Amniotic epithelial cell (primary cell): ENCODE measurements at regions not wholly inside any gene's neighbourhood (a gene's known extent, or its start where the extent isn't known, plus 50 kb on each side); places are given as distances from the start of the nearest gene placed in this dataset.
A peak's percentile ranks its signal among the peaks of the same experiment; 100 is the strongest.

Source experiments
- DNase-seq: peaks from one replicate; pipeline ENCODE4 v3.0.0-alpha.2; 2010; ENCODE audit warnings: low read depth

DNA sequence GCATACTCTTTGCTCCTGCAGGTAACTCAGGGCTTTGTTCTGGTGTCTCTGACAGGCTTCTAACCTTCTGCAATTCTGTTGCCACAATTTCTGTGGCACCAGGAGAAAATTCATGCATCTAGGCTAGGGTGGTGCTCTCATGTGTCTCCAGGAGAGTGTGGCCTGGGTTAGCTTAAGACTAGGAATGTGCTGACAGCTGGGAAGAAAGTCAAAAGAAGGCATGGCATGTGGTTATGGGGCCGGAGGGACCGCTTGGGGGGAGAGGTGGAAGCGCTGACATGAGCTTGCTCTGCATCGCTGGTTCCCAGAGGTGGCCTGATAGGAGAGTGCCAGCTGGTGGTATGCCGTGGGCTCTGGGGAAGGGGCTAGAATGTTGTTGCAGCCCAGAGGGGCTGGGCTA is 173.3 kb upstream of the TNP1 start:
- DNase-seq, result no peak

DNA sequence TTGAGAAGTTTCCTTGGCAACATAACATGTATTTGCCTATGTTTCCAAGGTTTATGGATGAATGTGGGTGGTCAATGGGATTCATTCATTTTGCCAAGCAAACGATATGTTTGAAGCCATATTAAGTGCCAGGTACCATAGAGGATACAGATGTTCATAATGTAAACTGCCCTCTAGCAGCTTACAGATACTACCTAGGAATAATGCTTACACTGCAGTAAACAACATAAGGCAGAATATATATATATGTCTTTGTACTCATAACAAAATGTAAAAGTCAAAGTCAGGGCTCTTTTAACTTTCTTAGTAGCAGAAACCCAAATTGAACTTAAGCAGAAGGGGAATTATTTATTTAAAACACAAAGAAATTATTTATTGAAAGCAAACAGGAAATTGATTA is 171.6 kb upstream of the TNP1 start:
- no peak for DNase-seq

GRCh38 chr2:217030081-217030480 is 170.2 kb upstream of the TNP1 start:
- DNase-seq, result no peak

- DNase-seq, result no peak
Measured at GRCh38 chr2:217028128-217028527, 168.3 kb upstream of the TNP1 start.

DNA sequence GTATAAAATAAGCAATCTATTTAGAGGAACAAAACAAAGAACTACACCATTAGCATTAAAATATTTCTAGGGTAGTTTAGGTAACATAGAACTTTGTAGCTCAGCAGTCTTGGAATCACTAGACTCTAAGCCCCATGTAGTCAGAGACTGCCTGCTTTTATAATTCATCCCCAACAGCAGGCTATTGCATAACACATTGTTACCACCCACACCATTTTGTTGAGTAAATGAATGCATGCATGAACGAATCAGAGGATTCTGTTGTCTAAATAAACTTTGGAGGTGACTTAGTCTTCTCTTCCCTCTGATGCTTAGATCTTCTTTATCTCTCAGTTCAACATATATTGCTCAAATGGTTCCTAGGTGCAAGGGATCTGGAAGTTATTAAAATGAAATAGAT is 167.6 kb upstream of the TNP1 start:
- DNase-seq, result peak; percentile 1

GRCh38 chr2:217026569-217026968 is 166.7 kb upstream of the TNP1 start:
- DNase-seq, result no peak

DNA sequence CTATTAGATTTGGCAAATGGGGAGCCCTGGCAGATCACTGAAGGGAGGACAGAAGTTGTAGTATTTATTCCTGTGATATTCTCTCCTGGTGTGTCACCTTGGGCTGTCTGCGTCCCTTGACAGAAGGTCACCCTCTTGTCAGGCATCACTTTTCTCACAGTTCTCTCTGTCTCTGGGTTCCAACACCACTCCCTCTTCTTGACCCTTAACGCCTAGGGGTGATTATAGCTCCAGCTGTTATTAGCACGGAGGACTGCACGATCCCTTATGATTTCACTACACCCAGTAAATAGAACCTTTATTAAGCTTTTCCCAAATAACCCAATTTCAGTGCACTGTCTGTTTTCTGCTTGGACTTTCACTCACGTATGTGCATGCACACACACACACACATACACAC is 166.3 kb upstream of the TNP1 start:
- DNase-seq, result no peak

GRCh38 chr2:217023611-217024010 is 163.7 kb upstream of the TNP1 start:
- DNase-seq, result no peak

GRCh38 chr2:217017456-217018252 is 157.8 kb upstream of the TNP1 start:
- DNase-seq, result no peak

DNA sequence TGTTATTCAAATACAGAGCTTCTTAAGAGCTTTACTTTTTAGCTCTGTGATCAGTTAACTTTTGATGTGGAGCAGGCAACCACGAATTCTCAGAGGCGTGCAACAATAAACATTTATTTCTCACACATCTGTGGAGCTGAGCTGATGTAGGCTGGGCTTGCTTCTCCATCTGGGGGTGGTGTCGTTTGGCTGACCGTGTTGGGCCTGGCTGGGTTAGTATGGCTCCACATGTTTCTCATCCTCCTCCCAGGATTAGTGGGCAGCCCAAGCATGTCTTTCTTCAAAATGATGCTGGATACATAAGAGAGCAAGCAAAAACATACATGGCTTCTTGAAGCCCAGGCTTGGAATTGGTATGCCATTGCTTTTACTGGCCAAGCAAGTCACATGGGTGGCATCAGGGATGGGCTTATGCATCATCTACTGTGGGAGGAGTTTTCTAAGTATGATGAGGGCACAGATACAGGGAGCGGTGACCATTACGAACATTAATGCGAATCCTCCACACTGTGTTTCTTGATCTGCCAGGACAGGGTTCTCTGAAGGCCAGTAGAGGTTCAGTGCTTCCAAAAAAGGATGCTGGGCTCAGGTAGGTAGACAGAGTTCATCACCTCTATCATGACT is 157.0 kb upstream of the TNP1 start:
- no peak for DNase-seq

DNA sequence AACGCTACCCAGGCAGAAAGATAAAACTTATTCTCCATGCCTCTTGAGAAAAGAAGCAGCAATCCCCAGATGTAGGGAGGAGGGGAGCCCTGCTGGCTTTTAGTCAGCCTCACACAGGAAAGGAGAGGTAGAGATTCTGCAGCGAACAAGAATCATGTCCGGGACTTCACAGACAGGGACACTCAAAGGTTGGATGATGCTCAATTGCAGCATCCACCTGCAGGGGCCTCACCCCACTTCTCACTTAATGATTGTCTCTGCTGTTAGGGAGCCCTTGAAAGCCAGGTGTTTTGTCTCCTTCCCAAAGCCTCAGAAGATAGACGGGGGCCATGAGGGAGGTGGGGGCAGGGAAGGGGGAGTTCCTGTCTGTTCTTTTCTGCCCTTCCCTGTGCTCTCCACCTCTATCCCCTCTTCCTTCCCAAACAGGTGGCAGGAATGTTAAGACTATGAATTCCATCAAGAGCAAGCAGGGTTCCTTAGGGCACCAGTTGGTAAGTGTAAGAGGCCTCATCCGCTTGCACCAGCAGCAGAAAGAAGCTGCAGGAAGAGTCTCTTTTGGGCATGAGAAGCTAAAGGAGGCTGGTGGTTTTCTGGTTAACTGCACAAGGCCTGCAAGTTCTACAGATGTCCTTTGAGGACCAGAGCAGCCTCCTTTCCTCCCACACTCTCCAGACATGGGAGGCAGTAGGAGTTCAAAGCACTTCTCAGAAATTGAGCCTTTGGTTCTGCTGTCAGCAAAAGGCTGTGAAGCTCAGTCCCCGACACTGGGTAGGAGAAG is 154.7 kb upstream of the TNP1 start:
- DNase-seq, result no peak

DNA sequence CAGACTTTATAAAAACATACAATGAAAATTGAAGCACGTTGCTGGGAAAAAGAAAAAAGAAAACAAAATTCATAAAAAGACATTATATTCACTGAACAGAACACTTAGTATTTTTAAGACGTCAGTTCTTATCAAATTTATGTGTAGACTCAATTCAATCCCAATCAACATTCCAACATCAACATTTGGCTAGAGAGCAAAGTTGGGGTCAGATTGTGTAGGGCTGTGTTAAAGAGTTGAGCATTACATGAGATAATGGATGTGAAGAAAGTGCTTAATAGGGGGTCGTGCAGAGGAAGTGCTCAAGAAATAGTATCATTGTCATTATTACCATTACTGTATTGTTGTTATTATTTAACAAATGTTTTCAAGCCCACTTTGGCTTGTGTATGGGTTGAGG is 154.1 kb upstream of the TNP1 start:
- no peak for DNase-seq

DNA sequence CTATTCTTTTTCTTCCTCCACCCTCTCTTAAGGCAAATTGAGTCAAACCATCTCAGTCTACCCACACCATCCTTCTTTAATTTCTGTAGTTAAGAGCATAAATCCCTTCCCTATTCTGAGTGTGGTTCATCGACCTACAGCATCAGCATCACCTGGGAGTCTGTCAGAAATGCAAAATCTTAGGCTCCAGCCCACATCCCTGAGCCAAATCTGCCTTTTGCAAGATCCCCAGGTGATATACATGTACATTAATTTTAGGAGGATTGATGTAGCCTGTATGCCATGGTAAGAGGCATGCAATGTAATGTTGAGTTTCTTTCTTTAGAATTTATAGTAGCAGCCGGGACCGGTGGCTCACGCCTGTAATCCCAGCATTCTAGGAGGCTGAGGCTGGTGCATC is 151.7 kb upstream of the TNP1 start:
- no peak for DNase-seq

GRCh38 chr2:217010173-217010572 is 150.3 kb upstream of the TNP1 start:
- DNase-seq, result no peak

DNA sequence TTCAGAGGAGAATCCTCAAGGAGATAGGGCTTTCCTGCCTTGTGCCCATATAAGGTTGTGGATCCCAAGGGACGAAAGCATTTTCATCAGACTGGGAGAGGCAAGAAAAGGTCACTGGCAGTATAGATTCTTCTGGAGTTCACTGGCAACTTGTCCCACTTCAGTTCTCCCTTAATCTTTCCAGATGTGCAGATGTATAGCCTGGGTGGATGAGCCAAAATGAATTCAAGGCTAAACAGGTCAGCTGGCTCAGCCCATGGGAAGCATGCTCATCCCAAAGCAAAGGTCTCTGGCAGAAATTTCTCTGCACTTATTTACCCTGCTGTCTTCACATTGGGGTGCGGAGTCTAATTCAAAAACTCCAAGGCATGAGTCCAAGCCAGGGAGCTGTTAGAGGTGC is 148.9 kb upstream of the TNP1 start:
- no peak for DNase-seq

- DNase-seq, result no peak
Measured at GRCh38 chr2:217006217-217006616, 146.4 kb upstream of the TNP1 start.

DNA sequence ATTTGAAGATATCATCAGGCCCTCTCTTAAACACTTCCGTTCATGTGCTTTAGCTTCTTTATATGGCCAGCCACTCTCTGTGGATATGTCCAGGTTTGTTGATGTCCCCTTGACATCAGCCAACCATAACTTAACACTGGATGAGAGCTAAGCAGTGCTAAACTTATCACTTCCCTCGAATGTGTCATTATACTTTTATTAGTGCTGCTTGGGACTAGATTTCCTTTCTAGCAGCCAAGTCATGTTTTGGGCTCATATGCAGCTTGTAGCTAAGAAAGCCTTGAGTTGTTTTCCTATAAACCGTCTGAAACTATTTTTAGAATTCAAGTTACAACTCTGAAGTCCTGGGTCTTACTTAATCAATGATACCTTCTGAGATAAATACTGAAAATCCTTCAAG is 144.8 kb upstream of the TNP1 start:
- DNase-seq, result no peak

- no peak for DNase-seq
Measured at GRCh38 chr2:217001740-217002139, 141.9 kb upstream of the TNP1 start.

DNA sequence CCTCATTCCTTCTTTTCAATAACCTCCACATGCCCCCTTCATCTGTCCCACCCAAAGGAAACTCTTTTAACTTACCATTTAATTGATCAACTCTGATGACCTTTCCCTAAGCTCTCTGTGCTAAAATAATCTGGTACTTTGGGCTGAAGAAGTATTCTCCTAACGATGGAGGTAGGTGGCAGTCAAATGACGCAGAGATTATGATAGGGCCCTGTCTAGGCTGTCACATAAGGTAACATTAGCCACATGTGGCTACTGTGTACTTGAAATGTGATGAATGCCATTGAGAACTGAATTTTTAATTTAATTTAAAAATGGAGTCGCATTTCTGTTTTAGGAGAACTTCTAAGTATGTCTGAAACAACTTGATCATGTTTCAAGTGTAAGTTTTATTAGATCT is 140.5 kb upstream of the TNP1 start:
- DNase-seq, result no peak

DNA sequence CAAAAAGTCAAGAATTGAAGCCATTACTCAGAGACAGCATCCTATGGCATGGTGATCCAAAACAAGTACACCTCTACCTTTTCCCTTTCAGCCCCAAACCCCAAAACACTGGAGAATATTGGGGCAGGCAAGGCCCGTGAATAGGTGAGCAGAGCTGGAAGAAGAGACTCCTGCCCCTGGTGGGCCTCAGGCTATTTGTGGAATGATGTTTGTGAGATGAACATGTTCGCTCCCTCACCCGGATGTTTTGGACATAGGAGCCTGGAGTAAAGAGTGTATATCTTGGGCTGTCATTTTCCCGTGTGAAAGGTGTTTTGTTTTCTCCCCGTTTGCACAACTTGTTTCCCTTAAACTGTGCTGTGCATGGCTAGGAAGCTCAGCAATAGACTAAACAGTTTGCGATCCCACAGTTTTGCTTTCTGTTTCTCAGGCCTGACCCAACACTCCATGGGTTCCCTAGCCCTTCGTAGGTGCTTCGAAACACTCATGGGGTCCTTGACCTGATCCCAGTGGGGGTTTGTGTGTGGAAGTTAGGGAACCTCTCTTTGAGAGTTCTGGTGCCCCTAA is 136.5 kb upstream of the TNP1 start:
- peak; percentile 22 for DNase-seq

DNA sequence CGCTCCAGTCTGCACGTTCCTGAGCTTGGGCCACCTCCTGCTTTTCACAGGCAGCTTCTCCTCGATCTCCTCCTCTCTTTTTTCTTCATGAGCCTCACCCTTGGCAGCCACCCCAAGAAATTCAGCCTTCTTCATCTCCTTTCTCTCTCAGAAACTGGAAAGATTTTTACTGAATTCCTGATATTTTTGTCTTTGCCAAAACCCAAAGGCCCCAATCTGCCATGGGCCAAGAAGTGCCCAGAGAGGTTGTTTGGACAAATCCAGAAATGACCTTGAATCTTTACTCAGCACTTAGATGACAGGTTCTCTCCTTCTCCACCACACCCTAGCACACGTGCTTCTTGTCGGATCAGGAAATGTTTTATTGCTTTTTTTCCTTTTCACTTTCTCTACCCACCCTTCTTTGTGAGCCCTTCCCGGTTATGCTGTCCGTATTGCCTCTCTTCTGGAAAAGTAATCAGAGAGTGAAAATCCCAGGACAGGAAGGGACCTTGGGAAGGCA is 134.5 kb upstream of the TNP1 start:
- DNase-seq, result no peak

DNA sequence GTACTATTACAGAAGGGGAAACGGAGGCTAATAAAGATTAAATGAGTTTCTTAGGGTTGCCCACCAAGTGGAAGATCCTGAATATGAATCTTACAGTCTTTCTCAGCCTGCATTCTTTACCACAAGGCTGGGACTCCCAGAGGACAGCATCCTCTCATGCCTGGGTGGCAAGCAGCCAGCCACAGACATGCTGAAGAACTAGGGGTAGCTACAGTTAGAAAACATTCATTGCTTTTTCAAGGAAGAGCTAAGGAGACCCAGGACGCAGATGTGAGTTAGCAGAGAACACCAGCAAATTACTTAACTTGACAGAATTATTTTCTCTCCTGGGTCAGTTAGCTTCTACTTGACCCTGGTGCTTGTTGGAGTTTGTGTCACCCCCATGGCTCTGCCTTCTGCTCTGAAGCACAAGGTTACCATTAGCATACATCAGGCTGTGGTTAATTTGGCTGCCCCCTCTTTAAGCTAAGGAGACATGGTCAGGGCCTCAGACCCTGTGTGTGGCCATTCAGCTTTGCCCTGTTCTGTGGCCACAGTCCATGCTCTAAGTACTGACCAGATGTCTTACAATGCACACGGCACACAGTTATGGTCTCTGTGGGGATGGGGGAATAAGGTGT is 132.3 kb upstream of the TNP1 start:
- DNase-seq, result no peak
